ENCODE measurements at regions not wholly inside any gene's neighbourhood (a gene's known extent, or its start where the extent isn't known, plus 50 kb on each side); places are given as distances from the start of the nearest gene placed in this dataset.

GRCh38 chr22:23396362-23397007, 183.6 kb downstream of the IGLL1 start:
- H3K79me2 ChIP-seq (ENCODE audit: insufficient read depth, low read length) = no peaks in the 10 kb centered on the region
- no peaks in the 10 kb centered on the region for H3K9me3 ChIP-seq (replicated peaks in 1 of 2; ENCODE audit: control insufficient read depth in 1 of 2, insufficient read depth in 1 of 2, low read length in 2 of 2)
- intact Hi-C loops (cut with micrococcal nuclease) = no loop called here
- WGBS (ENCODE audit: insufficient coverage) = 80% methylated on average over 5 of the region's 8 CpGs
- Mint-ChIP-seq H3K4me3 (no peak overlapping the region), H3K27ac (no peak overlapping the region), H3K4me1 (no peaks in the 10 kb centered on the region), H3K36me3 (no peaks in the 10 kb centered on the region), H3K27me3 (ENCODE audit: low read depth in 3 of 3) (peaks cover 2 to 6% (median 4%) of the 10 kb centered on the region in 3 donors), H3K9me3 (peaks cover 0 to 1% (median 0%) of the 10 kb centered on the region in 7 donors)
- no peak overlapping the region for H3K4me2 ChIP-seq (replicated peaks; ENCODE audit: extremely low read depth, low read length, poor library complexity, severe bottlenecking)
- no peaks in the 10 kb centered on the region for H3K36me3 ChIP-seq (replicated peaks in 1 of 2; ENCODE audit: control insufficient read depth in 1 of 2, insufficient read depth in 2 of 2, low read length in 2 of 2)
- H3K9ac ChIP-seq (ENCODE audit: insufficient read depth, low read length, poor library complexity, severe bottlenecking) = no peak overlapping the region
- H3K27ac ChIP-seq (ENCODE audit: low read depth in 1 of 2, low read length in 2 of 2) = no peak overlapping the region
- H3K27me3 ChIP-seq (ENCODE audit: control insufficient read depth in 2 of 2, insufficient read depth in 2 of 2, low read length in 2 of 2) = no peaks in the 10 kb centered on the region
- TF ChIP-seq CTCF (IDR thresholded peaks at IDR 0.05) = no peak
- H3K4me3 ChIP-seq (replicated peaks in 1 of 3; ENCODE audit: low read depth in 2 of 3, low read length in 3 of 3) = no peak overlapping the region
- H3K4me1 ChIP-seq (ENCODE audit: control insufficient read depth in 1 of 2, insufficient read depth in 2 of 2, low read length in 2 of 2) = no peaks in the 10 kb centered on the region
- no peak for DNase-seq
- H2AFZ ChIP-seq (ENCODE audit: insufficient read depth, low read depth, low read length, poor library complexity, severe bottlenecking) = no peak overlapping the region
- H4K20me1 ChIP-seq (ENCODE audit: insufficient read depth, low read length) = no peaks in the 10 kb centered on the region

GRCh38 chr22:23395530-23396361, 184.3 kb downstream of the IGLL1 start:
- WGBS (ENCODE audit: insufficient coverage) = 82% methylated on average over 10 of the region's 14 CpGs
- no peaks in the 10 kb centered on the region for H3K4me1 Mint-ChIP-seq
- DNase-seq = no peak

More at GRCh38 chr22:23395530-23396361, 184.3 kb downstream of the IGLL1 start:
- intact Hi-C loops (cut with micrococcal nuclease) = no loop called here
- Histone ChIP-seq H3K27ac (ENCODE audit: low read depth in 1 of 2, low read length in 2 of 2) (no peak overlapping the region), H3K79me2 (ENCODE audit: insufficient read depth, low read length) (no peaks in the 10 kb centered on the region), H3K9ac (ENCODE audit: insufficient read depth, low read length, poor library complexity, severe bottlenecking) (no peak overlapping the region), H2AFZ (ENCODE audit: insufficient read depth, low read depth, low read length, poor library complexity, severe bottlenecking) (no peak overlapping the region), H3K36me3 (replicated peaks in 1 of 2; ENCODE audit: control insufficient read depth in 1 of 2, insufficient read depth in 2 of 2, low read length in 2 of 2) (no peaks in the 10 kb centered on the region), H3K9me3 (replicated peaks in 1 of 2; ENCODE audit: control insufficient read depth in 1 of 2, insufficient read depth in 1 of 2, low read length in 2 of 2) (no peaks in the 10 kb centered on the region), H3K4me1 (ENCODE audit: control insufficient read depth in 1 of 2, insufficient read depth in 2 of 2, low read length in 2 of 2) (no peaks in the 10 kb centered on the region), H3K4me2 (replicated peaks; ENCODE audit: extremely low read depth, low read length, poor library complexity, severe bottlenecking) (no peak overlapping the region), H3K27me3 (ENCODE audit: control insufficient read depth in 2 of 2, insufficient read depth in 2 of 2, low read length in 2 of 2) (no peaks in the 10 kb centered on the region), H3K4me3 (replicated peaks in 1 of 3; ENCODE audit: low read depth in 2 of 3, low read length in 3 of 3) (no peak overlapping the region), H4K20me1 (ENCODE audit: insufficient read depth, low read length) (no peaks in the 10 kb centered on the region)
- Mint-ChIP-seq H3K27me3 (ENCODE audit: low read depth in 3 of 3) (peaks cover 2 to 4% (median 2%) of the 10 kb centered on the region in 3 donors), H3K9me3 (peaks cover 0 to 1% (median 0%) of the 10 kb centered on the region in 7 donors), H3K27ac (no peak overlapping the region), H3K36me3 (no peaks in the 10 kb centered on the region), H3K4me3 (no peak overlapping the region)
- TF ChIP-seq CTCF (IDR thresholded peaks at IDR 0.05) = no peak
